ENCODE measurements at regions not wholly inside any gene's neighbourhood (a gene's known extent, or its start where the extent isn't known, plus 50 kb on each side); places are given as distances from the start of the nearest gene placed in this dataset.
A peak's percentile ranks its signal among the peaks of the same experiment; 100 is the strongest.
"Not testable (repeated sequence)": the region's sequence is repeated elsewhere in the genome, so short reads cannot be mapped to it uniquely, and the experiment has no call there.

DNA sequence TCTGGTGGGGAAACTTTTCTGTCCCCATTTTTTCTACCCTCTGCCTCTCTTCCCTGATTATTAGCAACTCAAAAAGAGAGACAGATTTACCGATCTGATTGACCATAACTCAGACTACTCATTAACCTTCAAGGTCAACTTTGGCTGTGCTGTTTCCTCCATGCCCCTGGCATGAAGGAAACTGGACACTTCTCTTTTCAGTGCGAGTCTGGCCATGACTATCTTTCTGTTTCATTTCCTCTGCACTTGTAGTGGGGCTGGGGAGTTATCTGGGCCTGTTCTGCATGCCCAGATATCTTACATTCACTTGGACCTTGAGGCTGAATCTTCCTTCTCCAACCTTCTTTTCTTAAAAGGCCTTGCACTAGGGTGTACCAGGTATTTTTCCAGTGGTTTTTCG, 76.9 kb upstream of the SLCO2A1 start:
- no peak for DNase-seq (ENCODE audit: low spot score)

DNA sequence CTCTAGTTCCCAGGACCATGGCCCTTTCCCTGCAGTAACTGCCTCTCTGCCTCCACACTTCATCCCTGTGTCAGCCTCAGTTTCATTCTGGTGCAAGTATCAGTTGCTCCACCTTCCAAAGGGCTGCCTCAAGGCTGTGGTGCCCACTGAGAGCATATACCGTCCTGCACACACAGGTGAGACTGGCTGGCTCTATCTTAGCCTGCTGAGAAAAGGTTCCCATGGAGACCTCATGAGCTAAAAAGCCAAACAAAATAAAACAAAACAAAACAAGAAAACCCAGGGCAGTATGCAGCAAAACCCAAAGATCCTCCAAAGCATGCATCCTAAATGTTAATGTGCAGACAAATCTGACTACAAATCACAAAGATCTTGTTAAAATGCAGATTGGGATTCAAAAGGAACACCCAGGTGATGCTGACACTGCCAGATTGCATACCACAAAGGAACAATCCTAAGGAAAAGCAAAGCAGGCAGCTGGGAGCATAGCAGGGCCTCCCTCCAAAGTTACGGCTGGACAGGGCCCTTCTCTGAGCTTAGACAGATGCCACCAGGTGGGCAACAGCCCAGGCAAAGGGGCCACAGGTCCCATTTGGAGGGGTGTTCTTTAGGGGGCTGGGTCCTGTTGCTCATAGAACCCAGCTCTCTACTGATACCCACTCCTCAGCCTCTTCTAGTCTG, 76.3 kb upstream of the SLCO2A1 start:
- DNase-seq (ENCODE audit: low spot score), result no peak

DNA sequence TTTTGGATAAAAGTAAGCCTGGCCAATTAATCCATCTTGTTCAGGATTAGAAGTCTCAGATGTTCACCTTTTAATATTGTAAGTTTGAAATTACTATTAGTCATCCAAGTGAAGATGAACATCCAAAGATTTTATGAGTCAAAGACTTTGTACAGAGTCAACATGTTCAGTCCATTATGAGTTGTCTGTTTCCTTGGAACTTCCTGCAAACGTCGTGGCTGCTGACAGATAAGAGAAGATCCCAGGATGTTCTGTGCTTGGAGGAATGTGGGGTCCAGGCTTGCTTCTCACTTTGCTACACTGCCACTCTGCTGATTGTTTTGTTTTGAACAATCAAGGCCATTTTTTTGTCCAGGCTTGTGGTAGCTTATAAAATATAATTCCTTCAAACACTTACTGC, 74.3 kb upstream of the SLCO2A1 start:
- DNase-seq (ENCODE audit: low spot score), result peak; percentile 34

DNA sequence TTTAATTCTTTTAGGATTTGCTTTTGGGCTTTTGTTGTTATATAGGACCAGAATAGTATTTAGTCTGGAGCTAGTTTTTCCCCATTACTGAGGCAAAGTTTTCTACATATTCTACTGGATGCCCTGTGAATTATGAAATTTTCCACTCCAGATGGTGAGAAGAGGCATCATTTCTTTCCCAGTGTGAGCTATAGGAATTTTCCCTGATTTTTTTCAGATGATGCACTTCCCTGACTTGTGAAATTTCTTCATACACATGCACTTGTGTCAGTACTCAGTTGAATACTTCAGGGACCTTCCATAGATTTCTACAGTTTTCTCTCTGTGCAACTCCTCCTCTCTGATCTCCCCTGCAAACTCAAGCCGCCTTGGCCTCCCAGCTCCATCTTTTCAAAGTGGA, 73.7 kb upstream of the SLCO2A1 start:
- peak; percentile 50 for DNase-seq (ENCODE audit: low spot score)

DNA sequence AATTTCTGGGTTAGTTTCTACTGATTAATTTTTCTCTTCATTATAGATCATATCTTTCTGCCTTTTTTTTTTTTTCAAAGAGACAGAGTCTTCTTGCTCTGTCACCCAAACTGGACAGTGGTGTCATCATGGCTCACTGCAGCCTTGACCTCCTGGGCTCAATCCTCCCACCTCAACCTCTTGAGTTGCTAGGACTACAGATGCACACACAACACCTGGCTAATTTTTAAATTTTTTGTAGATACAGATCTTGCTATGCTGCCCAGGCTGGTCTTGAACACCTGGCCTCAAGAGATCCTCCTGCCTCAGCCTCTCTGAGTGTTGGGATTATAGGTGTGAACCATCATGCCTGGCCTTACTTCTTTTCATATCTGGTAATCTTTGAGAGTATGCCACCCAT, 73.3 kb upstream of the SLCO2A1 start:
- no peak for DNase-seq (ENCODE audit: low spot score)

DNA sequence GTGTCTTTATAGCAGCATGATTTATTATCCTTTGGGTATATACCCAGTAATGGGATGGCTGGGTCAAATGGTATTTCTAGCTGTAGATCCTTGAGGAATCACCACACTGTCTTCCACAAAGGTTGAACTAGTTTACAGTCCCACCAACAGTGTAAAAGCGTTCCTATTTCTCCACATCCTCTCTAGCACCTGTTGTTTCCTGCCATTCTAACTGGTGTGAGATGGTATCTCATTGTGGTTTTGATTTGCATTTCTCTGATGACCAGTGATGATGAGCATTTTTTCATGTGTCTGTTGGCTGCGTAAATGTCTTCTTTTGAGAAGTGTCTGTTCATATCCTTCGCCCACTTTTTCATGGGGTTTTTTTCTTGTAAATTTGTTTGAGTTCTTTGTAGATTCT, 66.5 kb upstream of the SLCO2A1 start:
- not testable (repeated sequence) for DNase-seq (ENCODE audit: low spot score)

DNA sequence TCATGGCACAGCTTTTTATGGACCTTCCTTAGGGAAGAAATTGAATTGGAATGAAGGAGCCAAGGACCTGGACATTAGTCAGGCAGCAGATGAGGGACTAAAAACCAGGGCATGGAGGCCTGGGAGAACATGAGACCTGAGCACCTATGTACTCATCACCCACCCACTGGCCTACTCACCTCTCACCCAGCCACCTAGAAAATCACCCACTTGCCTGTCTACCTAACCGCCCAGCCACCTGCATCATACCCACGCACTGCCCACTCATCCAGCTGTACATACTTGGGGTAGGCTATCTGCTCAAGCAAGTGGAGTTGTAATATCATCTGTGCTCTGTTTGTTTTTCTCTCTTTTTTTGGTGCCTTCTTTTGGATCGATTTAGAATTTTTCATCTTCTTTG, 65.3 kb upstream of the SLCO2A1 start:
- DNase-seq (ENCODE audit: low spot score), result no peak

DNA sequence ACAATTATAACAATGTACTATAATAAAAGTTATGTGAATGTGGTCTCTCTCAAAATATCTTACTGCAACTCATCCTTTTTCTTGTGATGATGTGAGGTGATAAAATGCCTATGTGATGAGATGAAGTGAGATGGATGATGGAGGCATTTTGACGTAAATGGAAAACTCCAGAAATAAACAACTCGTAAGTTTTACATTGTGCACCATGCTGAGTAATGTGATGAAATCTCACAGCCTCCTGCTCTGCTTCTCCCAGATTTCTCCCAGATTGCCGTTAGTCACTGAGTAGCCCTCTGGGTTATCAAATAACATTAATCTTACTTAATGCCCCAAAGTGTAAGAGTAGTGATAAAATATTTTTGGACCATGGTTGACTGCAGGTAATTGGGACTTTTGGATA, 64.8 kb upstream of the SLCO2A1 start:
- DNase-seq (ENCODE audit: low spot score), result no peak

DNA sequence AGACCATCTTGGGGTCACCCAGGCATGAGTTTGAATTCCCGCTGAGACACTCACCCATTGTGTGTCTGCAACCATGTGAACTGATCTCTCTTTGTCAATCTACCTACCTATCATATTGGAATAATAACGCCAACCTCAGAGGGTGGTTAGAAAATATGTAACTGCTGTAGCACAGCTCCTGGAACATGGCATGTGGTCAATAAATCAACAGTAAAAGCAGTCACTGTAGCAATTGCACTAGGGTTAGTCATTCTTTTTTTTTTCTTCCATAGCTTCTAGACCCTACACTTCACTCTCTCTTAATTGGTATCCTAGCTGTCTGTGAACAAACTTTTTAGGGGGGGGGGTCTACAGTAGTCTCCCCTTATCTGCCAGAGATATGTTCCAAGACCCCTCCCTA, 64.2 kb upstream of the SLCO2A1 start:
- DNase-seq (ENCODE audit: low spot score), result no peak

DNA sequence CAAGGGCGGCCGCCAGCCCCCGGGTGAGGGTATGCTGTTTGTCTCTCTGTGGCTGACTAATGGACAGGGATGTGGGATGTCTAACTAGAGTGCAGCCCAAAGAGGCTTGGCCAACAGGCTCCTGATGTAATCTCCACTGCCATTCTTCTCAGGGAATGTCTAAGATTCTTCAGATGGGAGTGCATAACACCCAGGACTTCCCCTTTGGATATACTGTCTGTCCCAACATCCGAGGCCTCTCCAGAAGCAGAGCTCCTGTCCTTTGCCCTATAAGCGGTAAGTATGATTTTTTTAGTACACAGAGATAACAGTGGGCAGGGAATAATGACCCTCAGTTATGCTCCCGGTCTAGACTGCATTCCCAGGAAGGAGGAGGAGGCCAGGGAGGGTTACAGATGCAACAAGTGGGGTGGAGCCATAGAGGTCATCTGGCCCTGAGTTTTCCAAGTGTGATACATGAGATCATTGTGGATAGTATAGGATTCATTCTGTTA, 62.5 kb upstream of the SLCO2A1 start:
- no peak for DNase-seq (ENCODE audit: low spot score)

DNA sequence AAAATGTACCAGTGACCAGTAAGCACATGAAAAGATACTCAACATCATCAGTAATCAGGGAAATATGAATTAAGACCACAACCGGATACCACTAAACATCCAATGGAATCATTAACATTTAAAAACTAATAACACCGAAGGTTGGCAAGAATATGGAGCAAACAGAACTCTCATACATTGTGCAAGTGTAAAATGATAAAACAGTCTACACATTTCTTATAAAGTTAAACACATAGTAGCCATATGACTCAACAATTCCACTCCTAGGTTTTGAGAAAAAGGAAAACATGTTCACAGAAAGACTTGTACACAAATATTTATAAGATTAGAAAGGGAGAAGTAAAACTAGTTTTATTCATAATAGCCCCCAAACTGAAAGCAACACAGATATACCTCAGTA, 60.3 kb upstream of the SLCO2A1 start:
- DNase-seq (ENCODE audit: low spot score), result no peak

DNA sequence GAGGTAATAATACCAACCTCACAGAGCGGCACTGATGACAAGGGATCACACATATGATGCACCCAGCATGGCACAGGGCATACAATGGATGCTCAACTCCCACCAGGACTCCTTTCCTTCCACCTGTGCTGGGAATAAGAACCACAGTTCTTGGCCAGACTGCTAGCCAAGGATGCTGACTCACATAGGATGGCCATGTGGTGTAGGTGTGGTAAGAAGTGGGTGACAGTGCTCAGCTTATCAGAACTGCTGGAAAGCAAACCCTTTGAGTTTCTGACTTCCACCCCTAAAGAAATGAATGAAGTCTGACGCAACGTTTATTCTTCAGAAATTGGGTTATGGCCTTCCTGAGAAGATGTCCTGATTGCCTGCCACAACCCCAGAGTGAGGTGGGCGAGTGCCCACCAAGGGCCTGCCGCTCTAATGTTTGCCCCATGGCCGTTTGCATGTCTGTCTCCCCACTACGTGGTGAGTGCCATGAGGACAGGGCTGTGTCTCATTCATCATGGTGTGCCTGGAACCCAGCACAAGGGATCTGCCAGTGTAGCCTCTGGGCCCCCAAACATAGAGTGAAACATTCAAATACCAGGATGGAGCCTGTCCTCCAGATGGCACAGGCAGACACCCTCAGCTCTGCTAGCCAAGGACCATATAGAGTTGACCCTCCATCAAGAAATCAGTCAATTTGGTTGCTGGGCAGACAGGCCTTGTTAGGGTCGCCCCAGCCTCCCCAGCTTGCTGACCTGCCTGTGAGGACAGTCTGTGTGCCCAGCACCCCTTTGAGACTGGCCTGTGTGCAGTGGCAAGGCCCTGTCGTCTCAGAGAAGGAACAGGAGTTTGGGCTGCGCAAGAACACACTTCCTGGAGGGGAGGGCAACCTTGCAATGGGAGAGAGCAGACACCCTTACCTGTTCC, 57.6 kb upstream of the SLCO2A1 start:
- no peak for DNase-seq (ENCODE audit: low spot score)

DNA sequence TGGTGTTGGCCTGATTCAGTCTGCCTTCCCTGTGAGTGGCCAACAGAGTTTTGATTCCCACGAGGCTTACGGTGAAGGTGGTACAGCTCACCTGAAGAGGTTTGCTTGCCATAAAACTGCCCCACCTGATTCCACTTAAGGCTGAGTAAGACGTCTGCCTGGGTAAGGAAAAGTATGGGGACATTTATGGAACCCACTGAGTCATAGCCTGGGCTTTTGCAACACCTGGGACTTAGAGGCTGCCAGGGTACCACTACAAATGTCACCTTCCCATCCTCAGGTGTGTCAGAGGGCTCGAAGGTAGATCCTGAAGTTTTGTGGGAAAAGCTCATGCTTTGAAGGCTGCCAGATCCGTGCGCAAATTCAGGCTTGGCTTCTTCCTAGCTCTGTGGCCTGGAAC, 56.9 kb upstream of the SLCO2A1 start:
- no peak for DNase-seq (ENCODE audit: low spot score)

DNA sequence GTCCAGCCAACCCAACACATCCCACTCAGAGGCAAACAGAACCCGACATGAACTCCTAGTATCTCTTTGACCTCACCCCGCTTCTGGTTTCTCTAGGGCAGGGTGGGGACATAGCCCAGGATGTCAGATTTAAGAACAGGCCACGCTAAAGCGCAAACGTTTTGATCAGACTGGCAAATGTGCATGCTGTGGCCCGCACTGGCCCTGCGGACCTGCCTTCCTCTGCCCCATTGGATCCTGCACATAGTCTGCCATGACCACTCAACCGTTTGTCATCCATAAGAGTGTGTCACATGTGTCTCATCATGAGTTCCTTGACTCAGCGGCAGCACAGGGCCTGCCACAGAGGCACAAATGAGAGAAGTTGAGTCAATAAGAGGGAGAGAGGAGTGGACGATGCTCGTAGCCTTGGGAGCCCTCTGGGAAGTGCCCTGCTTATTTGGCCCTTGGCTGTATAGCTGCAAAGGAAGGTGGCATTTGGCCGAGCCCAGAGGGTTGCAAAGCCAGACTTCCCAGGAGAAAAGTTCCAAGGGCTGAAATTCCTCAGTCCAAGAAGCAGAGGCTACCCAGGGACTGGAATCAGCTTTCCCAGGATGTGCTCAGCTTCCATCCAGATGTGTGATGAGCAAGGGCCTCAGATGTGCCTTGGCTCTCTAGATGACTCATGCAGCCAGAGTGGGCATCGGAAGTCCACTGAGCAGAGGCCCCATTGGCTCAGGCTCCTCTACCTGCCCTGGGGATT, 55.5 kb upstream of the SLCO2A1 start:
- peak; percentile 30 for DNase-seq (ENCODE audit: low spot score)

DNA sequence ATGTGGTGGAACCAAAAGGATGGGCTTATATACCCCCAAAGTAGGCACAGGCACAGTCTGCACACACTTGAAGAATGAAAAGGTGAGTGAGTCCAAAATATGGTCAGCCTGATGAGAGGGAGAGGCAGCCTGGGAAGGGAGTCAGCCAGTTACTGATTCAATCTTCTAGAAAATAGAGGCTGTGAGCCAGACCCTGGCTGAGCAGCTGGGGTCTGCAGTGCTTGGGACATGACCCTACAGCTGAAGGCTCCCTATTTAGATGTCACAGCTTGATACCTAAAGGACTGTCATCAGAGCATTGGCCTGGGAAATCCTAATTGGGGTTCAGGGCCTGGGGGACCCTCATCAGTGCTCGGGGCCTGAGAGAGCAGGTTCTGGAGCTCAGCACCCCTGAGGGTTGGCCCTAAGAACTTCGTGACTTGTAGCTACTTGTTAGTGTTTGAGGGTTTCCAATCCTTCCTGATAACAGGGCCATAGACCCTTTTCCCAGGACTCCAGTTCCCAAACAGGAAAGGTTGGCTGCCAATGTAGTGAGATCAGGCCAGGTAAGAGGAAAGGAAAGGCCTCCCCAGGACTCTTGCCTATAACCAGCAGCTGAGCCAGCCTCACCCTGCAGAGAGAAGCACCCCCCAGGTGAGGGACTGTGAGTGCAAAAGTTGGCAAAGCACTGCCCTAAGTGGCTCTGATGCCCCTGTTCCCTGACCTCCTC, 54.7 kb upstream of the SLCO2A1 start:
- no peak for DNase-seq (ENCODE audit: low spot score)

DNA sequence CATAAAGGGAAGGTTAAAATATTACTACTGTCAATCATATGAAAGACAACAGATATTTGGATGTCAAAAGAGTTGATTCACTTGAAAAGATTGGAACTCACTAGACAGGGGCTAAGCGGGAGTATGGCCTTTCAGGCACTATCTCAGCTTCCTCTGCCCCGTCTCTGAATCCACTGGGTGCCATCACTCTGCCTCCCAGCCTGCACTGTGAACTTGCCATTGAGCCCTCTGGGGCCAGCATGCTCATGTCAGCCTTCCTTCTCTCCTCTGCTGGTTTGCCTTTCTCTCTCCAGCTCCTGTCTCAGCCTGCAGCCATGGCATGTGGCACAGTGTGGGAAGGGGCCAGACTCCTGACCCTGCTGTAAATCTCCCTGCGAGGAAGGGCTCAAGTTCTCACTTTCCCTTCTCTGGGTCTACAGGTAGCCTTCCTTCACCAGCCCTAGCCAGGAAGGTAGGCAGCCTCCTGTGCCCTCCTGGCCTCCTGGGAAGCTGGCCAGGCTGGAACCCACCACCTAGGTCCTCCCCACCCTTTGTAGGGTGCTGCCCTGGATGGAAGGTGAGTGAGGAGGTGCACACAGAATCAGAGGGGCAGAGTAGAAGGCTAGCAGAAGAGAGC, 54.0 kb upstream of the SLCO2A1 start:
- no peak for DNase-seq (ENCODE audit: low spot score)

DNA sequence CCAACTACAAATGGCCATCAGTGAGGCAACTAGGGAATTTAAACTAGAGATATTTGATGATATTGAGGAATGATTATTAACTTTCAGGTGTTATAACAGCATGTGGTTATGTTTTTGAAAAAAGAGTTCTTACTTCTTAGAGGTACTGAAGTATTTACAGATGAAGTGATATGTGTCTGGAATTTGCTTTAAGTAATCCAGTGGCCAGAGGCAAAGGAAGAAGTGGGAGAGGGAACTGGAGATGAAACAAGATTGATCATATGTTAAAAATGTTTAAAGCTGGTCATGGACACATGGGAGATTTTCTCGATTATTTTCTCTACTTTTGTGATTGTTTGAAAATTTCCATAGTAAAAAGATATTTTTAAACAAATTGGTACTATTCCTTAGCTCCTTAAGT, 53.3 kb upstream of the SLCO2A1 start:
- DNase-seq (ENCODE audit: low spot score), result no peak

DNA sequence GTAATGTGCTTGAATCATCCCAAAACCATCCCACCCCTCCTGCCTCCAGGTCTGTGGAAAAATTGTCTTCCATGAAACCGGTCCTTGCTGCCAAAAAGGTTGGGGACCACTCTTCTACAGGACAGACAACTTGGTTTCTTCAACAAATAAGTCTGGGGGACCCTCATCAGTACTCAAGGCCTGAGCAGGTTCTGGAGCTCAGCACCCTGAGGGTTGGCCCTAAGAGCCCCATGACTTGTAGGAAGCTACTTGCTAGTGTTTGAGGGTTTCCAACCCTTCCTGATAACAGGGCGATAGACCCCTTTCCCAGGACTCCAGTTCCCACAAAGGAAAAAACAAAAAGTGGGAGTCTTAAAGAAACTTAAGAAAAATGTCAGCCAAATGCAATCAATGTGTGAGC, 52.9 kb upstream of the SLCO2A1 start:
- DNase-seq (ENCODE audit: low spot score), result no peak

DNA sequence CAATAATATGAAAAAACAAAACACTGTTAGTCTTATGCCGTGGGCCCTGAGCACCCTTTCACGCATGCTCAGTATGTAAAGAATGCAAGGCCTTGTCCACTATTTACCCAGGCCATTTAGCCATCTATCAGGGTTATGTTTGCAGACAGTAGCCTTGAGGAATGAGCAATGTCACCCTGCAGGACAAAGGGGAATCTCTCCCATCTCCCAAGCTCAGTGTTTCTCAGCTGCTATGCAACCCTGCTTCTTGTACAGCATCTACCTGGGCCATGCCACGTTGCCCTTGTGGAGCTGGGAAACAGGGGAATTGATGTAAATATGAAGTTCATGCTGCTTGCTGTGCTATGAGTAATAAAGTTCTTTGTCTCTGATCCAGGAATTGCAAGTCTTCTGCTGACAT, 51.5 kb upstream of the SLCO2A1 start:
- no peak for DNase-seq (ENCODE audit: low spot score)

DNA sequence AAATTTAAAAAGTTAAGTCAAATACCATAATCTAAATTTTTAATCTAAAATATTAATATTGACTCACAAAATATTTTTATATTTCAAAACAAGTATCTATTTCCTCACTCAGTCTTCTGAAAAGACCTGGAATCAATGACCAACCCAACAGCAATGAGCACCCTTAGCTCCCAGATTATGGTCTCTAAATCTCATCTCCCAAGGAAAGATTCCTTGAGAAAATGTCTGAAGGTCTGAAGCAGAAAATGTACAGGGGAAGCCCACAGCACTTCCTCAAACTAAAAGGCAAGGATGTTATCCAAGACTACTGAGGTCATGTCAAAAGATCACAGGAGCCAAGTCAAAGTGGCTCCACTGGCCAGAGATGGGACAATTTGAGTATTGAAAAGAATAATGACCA, 51.0 kb upstream of the SLCO2A1 start:
- no peak for DNase-seq (ENCODE audit: low spot score)

DNA sequence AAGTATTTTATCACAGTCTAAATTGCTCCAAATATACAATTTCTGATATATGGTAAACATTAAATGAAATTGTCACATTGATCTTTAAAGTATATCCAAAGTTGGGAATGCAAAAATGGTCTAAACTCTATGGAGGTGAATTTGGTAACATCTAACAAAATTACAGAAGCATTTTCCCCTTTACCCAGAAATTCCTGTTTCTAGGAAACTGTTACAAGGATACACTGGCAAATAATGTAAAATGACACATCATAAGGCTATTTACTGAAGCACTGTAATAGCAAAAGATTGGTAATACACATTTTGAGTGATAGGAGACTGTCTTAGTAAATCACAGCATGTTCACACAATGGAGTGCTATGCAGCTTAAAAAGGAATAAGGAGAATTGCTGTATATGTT, 50.0 kb upstream of the SLCO2A1 start:
- DNase-seq (ENCODE audit: low spot score), result no peak

All from AG08395 (cell line).